Embryonic facial prominence (tissue), 1 donor: ENCODE measurements at regions not wholly inside any gene's neighbourhood (a gene's known extent, or its start where the extent isn't known, plus 50 kb on each side); places are given as distances from the start of the nearest gene placed in this dataset.

Experiments used
- DNase-seq: peaks from one replicate; pipeline ENCODE4 v3.0.0-alpha.2; 2016; ENCODE audit errors: extremely low spot score

GRCh38 chr3:13266005-13266404 is 154.1 kb downstream of the NUP210 start:
- DNase-seq, result no peak

GRCh38 chr3:13265507-13265906 is 154.6 kb downstream of the NUP210 start:
- no peak for DNase-seq

GRCh38 chr3:13265016-13265415 is 155.1 kb downstream of the NUP210 start:
- DNase-seq, result no peak

GRCh38 chr3:13264468-13264795 is 155.7 kb downstream of the NUP210 start:
- no peak for DNase-seq

GRCh38 chr3:13263770-13264467 is 156.2 kb downstream of the NUP210 start:
- no peak for DNase-seq

- DNase-seq, result no peak
Measured at GRCh38 chr3:13262493-13263211, 157.5 kb downstream of the NUP210 start.

- no peak for DNase-seq
Measured at GRCh38 chr3:13261892-13262291, 158.2 kb downstream of the NUP210 start.

- no peak for DNase-seq
Measured at GRCh38 chr3:13261104-13261830, 158.9 kb downstream of the NUP210 start.

- no peak for DNase-seq
Measured at GRCh38 chr3:13260259-13261103, 159.6 kb downstream of the NUP210 start.

- DNase-seq, result no peak
Measured at GRCh38 chr3:13259831-13260230, 160.3 kb downstream of the NUP210 start.

- no peak for DNase-seq
Measured at GRCh38 chr3:13258986-13259514, 161.1 kb downstream of the NUP210 start.

GRCh38 chr3:13258280-13258679 is 161.8 kb downstream of the NUP210 start:
- DNase-seq, result no peak

GRCh38 chr3:13257666-13258065 is 162.5 kb downstream of the NUP210 start:
- DNase-seq, result no peak

GRCh38 chr3:13256845-13257244 is 163.3 kb downstream of the NUP210 start:
- no peak for DNase-seq

- no peak for DNase-seq
Measured at GRCh38 chr3:13254028-13254951, 165.8 kb downstream of the NUP210 start.

- DNase-seq, result no peak
Measured at GRCh38 chr3:13253208-13253937, 166.7 kb downstream of the NUP210 start.

GRCh38 chr3:13252207-13252606 is 167.9 kb downstream of the NUP210 start:
- no peak for DNase-seq

GRCh38 chr3:13251166-13251903 is 168.8 kb downstream of the NUP210 start:
- DNase-seq, result no peak
